ENCODE measurements at regions not wholly inside any gene's neighbourhood (a gene's known extent, or its start where the extent isn't known, plus 50 kb on each side); places are given as distances from the start of the nearest gene placed in this dataset.
"Not testable (repeated sequence)": the region's sequence is repeated elsewhere in the genome, so short reads cannot be mapped to it uniquely, and the experiment has no call there.

DNA sequence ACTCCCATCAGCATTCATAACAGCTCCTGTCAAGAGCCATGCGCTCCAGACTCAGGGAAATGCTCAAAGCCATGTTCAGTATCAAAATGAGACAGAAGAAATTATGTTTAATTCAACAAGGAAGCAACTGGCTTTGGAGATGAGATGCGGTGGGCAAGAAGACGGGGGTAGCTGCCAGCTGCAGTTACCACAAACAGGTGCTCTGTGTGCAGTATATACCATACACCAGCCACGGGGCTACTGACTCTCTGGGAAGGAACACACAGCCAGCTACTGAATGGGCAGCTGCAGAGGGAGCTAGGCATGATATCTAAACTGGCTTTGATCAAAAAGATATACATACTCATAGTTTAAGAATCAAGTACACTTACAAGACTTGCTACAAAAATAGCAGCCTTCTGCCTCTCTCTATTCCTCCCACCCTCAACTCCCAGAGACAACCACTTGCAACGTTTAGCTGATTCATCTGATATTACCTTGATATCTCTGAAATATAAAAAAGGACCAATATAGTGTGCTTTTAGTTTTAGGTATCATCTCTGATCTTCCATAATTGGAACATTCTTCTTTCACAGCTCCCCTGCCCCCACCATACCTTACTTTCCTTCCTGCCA, 593.0 kb downstream of the UQCRFS1 start:
- no peaks in the 10 kb centered on the region for H3K4me1 ChIP-seq (ENCODE audit: control insufficient read depth, insufficient read depth, low read length, poor library complexity, severe bottlenecking)
- H3K9me3 Mint-ChIP-seq = peaks cover 0 to 17% (median 9%) of the 10 kb centered on the region in 7 donors
- no peaks in the 10 kb centered on the region for H3K4me1 Mint-ChIP-seq
- no peak overlapping the region for H3K27ac ChIP-seq (ENCODE audit: insufficient read depth, low read length, poor library complexity, severe bottlenecking)
- no peak overlapping the region for H3K4me3 ChIP-seq (ENCODE audit: low read depth, low read length)
- H3K27me3 ChIP-seq (ENCODE audit: control insufficient read depth, insufficient read depth, low read length) = no peaks in the 10 kb centered on the region
- H3K9me3 ChIP-seq (ENCODE audit: control insufficient read depth in 2 of 2, low read length in 2 of 2) = peaks cover 2 to 3% of the 10 kb centered on the region in 2 experiments
- no peak overlapping the region for H3K4me3 Mint-ChIP-seq
- no peaks in the 10 kb centered on the region for H3K36me3 Mint-ChIP-seq
- no peak for ATAC-seq (ENCODE audit: low read depth in 2 of 2)
- H3K36me3 ChIP-seq (ENCODE audit: control insufficient read depth, insufficient read depth, low read length) = no peaks in the 10 kb centered on the region
- no peaks in the 10 kb centered on the region for H3K27me3 Mint-ChIP-seq
- no peak overlapping the region for H3K27ac Mint-ChIP-seq
- DNase-seq = no peak

DNA sequence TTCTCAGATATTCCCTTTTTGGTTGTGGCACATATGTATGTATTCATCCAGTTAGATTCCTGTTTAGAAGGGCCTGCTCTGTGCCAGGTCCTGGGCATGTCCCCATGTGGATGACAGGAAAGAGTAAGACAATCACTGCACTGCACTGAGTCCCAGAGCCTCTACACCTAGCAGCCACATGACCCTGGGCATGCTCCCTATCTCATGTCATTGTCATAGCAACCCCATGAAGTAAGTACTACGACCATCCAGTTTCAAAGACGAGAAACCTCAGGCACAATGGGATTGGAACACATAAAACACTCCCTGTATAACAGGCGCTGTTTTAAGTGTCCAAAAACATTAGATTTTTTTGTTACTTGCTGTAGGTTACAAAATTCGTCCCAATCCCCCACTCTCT, 594.4 kb downstream of the UQCRFS1 start:
- H3K9me3 ChIP-seq (ENCODE audit: control insufficient read depth in 2 of 2, low read length in 2 of 2) = peaks cover 5 to 17% of the 10 kb centered on the region in 2 experiments
- no peak overlapping the region for H3K4me3 Mint-ChIP-seq
- no peaks in the 10 kb centered on the region for H3K36me3 ChIP-seq (ENCODE audit: control insufficient read depth, insufficient read depth, low read length)
- H3K36me3 Mint-ChIP-seq = no peaks in the 10 kb centered on the region
- no peak overlapping the region for H3K27ac ChIP-seq (ENCODE audit: insufficient read depth, low read length, poor library complexity, severe bottlenecking)
- H3K4me1 Mint-ChIP-seq = no peaks in the 10 kb centered on the region
- ATAC-seq (ENCODE audit: low read depth in 2 of 2) (no peak), DNase-seq (no peak)
- H3K9me3 Mint-ChIP-seq = peaks cover 1 to 26% (median 14%) of the 10 kb centered on the region in 7 donors
- no peaks in the 10 kb centered on the region for H3K27me3 Mint-ChIP-seq
- no peak overlapping the region for H3K4me3 ChIP-seq (ENCODE audit: low read depth, low read length)
- H3K27me3 ChIP-seq (ENCODE audit: control insufficient read depth, insufficient read depth, low read length) = no peaks in the 10 kb centered on the region
- H3K27ac Mint-ChIP-seq = no peak overlapping the region
- no peaks in the 10 kb centered on the region for H3K4me1 ChIP-seq (ENCODE audit: control insufficient read depth, insufficient read depth, low read length, poor library complexity, severe bottlenecking)

DNA sequence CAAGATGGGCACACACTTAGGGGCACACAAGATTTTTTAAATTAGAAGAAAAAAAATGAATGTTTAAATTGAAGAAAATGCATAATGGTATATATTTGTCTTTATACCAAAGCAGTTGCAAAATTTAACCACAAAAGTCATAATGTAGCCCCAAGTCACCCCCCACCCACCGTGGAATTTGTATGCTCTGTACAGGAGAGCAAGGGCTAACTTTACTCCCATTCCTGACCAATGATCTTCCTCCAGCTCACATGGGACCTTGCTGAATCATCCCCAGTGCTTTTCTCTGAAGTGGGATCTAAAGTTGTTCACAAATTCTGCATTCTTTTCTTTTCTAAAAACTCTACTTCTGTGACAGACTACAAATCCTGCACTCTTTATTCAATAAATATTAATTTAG, 597.0 kb downstream of the UQCRFS1 start:
- Histone ChIP-seq H3K36me3 (ENCODE audit: control insufficient read depth, insufficient read depth, low read length) (no peaks in the 10 kb centered on the region), H3K4me3 (ENCODE audit: low read depth, low read length) (no peak overlapping the region), H3K9me3 (ENCODE audit: control insufficient read depth in 2 of 2, low read length in 2 of 2) (peaks cover 5 to 21% of the 10 kb centered on the region in 2 experiments), H3K27ac (ENCODE audit: insufficient read depth, low read length, poor library complexity, severe bottlenecking) (no peak overlapping the region), H3K4me1 (ENCODE audit: control insufficient read depth, insufficient read depth, low read length, poor library complexity, severe bottlenecking) (no peaks in the 10 kb centered on the region), H3K27me3 (ENCODE audit: control insufficient read depth, insufficient read depth, low read length) (no peaks in the 10 kb centered on the region)
- Mint-ChIP-seq H3K27ac (no peak overlapping the region), H3K9me3 (peaks cover 1 to 29% (median 14%) of the 10 kb centered on the region in 7 donors), H3K27me3 (no peaks in the 10 kb centered on the region), H3K36me3 (no peaks in the 10 kb centered on the region), H3K4me3 (no peak overlapping the region), H3K4me1 (no peaks in the 10 kb centered on the region)
- ATAC-seq (ENCODE audit: low read depth in 2 of 2) (no peak), DNase-seq (no peak)

- Mint-ChIP-seq H3K9me3 (peaks cover 1 to 30% (median 14%) of the 10 kb centered on the region in 7 donors), H3K36me3 (no peaks in the 10 kb centered on the region), H3K4me3 (no peak overlapping the region), H3K4me1 (no peaks in the 10 kb centered on the region), H3K27ac (no peak overlapping the region), H3K27me3 (no peaks in the 10 kb centered on the region)
- DNase-seq (no peak), ATAC-seq (ENCODE audit: low read depth in 2 of 2) (no peak)
- H3K27ac ChIP-seq (ENCODE audit: insufficient read depth, low read length, poor library complexity, severe bottlenecking) = no peak overlapping the region
- no peaks in the 10 kb centered on the region for H3K4me1 ChIP-seq (ENCODE audit: control insufficient read depth, insufficient read depth, low read length, poor library complexity, severe bottlenecking)
- no peak overlapping the region for H3K4me3 ChIP-seq (ENCODE audit: low read depth, low read length)
- no peaks in the 10 kb centered on the region for H3K36me3 ChIP-seq (ENCODE audit: control insufficient read depth, insufficient read depth, low read length)
- H3K27me3 ChIP-seq (ENCODE audit: control insufficient read depth, insufficient read depth, low read length) = no peaks in the 10 kb centered on the region
- peaks cover 5 to 21% of the 10 kb centered on the region in 2 experiments for H3K9me3 ChIP-seq (ENCODE audit: control insufficient read depth in 2 of 2, low read length in 2 of 2)
These were observed 597.4 kb downstream of the UQCRFS1 start for GRCh38 chr19:28615546-28615916.

DNA sequence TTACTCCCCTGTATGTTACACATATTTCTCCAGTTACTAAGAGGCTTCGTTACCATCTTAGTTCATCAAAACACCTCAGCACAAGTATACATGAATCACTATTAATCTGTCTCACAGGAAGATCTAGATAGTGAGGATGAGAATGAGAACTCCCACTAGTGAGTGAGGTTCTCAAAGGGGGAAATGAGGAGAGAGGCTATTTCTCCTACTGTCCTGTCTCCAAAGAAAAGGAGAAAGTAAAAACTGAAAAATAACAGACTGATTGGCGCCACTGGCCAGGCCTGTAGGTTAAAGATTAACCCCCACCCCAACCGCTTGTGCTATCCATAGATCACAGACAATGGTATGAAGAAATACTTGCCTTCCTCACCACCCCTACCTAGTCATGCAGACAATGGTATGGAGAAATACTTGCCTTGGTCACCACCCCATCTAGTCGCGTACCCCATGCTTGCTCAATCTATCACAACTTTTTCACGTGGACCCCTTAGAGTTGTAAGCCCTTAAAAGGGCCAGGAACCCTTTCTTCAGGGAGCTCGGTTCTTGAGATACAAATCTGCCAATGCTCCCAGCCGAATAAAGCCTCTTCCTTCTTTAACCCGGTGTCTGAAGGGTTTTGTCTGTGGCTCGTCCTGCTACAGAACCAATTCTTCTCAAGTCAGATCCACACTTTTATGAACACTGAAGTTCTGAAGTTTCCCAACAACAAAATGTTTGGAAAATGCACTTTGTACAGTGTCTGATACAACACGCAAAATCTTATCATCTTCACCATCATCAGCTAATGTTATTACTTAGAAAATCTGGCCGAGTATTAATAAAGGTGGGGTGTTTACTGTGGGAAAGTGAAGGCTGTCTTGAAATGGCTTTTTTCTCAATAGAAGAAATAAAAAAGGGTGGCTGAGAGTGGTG, 598.1 kb downstream of the UQCRFS1 start:
- no peaks in the 10 kb centered on the region for H3K4me1 Mint-ChIP-seq
- H3K9me3 Mint-ChIP-seq = peaks cover 1 to 25% (median 11%) of the 10 kb centered on the region in 7 donors
- H3K4me3 Mint-ChIP-seq = no peak overlapping the region
- no peaks in the 10 kb centered on the region for H3K4me1 ChIP-seq (ENCODE audit: control insufficient read depth, insufficient read depth, low read length, poor library complexity, severe bottlenecking)
- H3K36me3 Mint-ChIP-seq = no peaks in the 10 kb centered on the region
- H3K27me3 Mint-ChIP-seq = no peaks in the 10 kb centered on the region
- ATAC-seq (ENCODE audit: low read depth in 2 of 2) (no peak), DNase-seq (no peak)
- no peak overlapping the region for H3K4me3 ChIP-seq (ENCODE audit: low read depth, low read length)
- H3K27me3 ChIP-seq (ENCODE audit: control insufficient read depth, insufficient read depth, low read length) = no peaks in the 10 kb centered on the region
- H3K9me3 ChIP-seq (ENCODE audit: control insufficient read depth in 2 of 2, low read length in 2 of 2) = peaks cover 5 to 21% of the 10 kb centered on the region in 2 experiments
- H3K27ac Mint-ChIP-seq = no peak overlapping the region
- H3K36me3 ChIP-seq (ENCODE audit: control insufficient read depth, insufficient read depth, low read length) = no peaks in the 10 kb centered on the region
- H3K27ac ChIP-seq (ENCODE audit: insufficient read depth, low read length, poor library complexity, severe bottlenecking) = no peak overlapping the region

DNA sequence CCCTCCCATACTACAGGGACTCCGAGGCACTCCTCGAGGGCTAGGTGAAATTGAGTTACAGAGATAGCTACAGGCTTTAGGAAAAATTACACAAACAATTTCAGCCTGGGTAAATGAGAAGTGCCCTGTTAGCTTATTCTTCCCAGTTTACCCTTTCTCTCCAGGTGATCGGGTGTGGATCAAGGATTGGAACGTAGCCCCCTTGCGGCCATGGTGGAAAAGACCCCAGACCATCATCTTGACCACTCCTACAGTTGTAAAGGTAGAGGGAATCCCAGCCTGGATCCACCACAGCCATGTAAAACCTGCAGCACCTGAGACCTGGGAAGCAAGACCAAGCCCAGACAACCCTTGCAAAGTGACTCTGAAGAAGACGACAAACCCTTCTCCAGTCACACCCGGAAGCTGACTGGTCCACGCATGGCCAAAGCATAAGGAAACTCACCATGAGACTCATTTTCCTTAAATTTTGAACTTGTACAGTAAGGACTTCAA, 600.6 kb downstream of the UQCRFS1 start:
- Histone ChIP-seq H3K9me3 (ENCODE audit: control insufficient read depth in 2 of 2, low read length in 2 of 2) (peaks cover 5 to 40% of the 10 kb centered on the region in 2 experiments), H3K4me1 (ENCODE audit: control insufficient read depth, insufficient read depth, low read length, poor library complexity, severe bottlenecking) (no peaks in the 10 kb centered on the region), H3K36me3 (ENCODE audit: control insufficient read depth, insufficient read depth, low read length) (no peaks in the 10 kb centered on the region), H3K27me3 (ENCODE audit: control insufficient read depth, insufficient read depth, low read length) (no peaks in the 10 kb centered on the region), H3K4me3 (ENCODE audit: low read depth, low read length) (no peak overlapping the region), H3K27ac (ENCODE audit: insufficient read depth, low read length, poor library complexity, severe bottlenecking) (no peak overlapping the region)
- Mint-ChIP-seq H3K27me3 (no peaks in the 10 kb centered on the region), H3K4me3 (no peak overlapping the region), H3K36me3 (no peaks in the 10 kb centered on the region), H3K27ac (no peak overlapping the region), H3K9me3 (peaks cover 1 to 29% (median 10%) of the 10 kb centered on the region in 7 donors), H3K4me1 (no peaks in the 10 kb centered on the region)
- ATAC-seq (ENCODE audit: low read depth in 2 of 2) (no peak), DNase-seq (no peak)

DNA sequence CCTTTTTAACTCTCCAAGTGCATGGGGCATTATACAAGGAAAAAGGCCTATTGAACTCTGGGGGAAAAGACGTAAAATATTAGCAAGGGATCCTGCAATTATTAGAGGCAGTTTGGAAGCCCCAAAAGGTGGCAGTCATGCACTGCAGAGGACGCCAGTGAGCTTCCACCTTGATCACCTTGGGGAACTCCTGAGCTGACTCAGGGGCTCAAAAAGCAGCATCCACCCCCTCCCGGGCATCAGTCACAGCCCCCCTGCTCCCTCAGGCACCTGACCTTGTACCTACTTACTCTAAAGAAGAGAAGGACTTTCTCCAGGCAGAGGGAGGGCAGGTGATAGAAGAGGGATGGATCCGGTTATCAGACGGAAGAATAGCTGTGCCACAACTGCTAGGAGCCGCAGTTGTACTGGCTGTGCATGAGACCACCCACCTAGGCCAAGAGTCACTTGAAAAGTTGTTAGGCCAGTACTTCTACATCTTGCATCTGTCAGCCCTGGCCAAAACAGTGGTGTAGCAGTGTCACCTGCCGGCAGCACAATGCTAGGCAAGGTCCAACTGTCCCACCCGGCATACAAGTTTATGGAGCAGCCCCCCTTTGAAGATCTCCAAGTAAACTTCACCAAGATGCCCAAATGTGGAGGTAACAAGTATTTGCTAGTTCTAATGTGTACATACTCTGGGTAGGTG, 601.6 kb downstream of the UQCRFS1 start:
- H3K36me3 Mint-ChIP-seq = not testable (repeated sequence)

More for the DNA sequence above, 601.6 kb downstream of the UQCRFS1 start:
- not testable (repeated sequence) for H3K27me3 ChIP-seq (ENCODE audit: control insufficient read depth, insufficient read depth, low read length); H3K36me3 ChIP-seq (ENCODE audit: control insufficient read depth, insufficient read depth, low read length); H3K4me1 Mint-ChIP-seq; ATAC-seq (ENCODE audit: low read depth in 2 of 2); H3K4me3 Mint-ChIP-seq; H3K4me3 ChIP-seq (ENCODE audit: low read depth, low read length); H3K27me3 Mint-ChIP-seq; H3K27ac Mint-ChIP-seq; DNase-seq; H3K27ac ChIP-seq (ENCODE audit: insufficient read depth, low read length, poor library complexity, severe bottlenecking); H3K4me1 ChIP-seq (ENCODE audit: control insufficient read depth, insufficient read depth, low read length, poor library complexity, severe bottlenecking)
- peaks cover 5 to 50% of the 10 kb centered on the region in 2 experiments for H3K9me3 ChIP-seq (ENCODE audit: control insufficient read depth in 2 of 2, low read length in 2 of 2)
- H3K9me3 Mint-ChIP-seq = peaks cover 3 to 32% (median 12%) of the 10 kb centered on the region in 7 donors

Data from CD4-positive, CD25-positive, alpha-beta regulatory T cell (primary cell).